ENCODE measurements at regions not wholly inside any gene's neighbourhood (a gene's known extent, or its start where the extent isn't known, plus 50 kb on each side); places are given as distances from the start of the nearest gene placed in this dataset.

DNA sequence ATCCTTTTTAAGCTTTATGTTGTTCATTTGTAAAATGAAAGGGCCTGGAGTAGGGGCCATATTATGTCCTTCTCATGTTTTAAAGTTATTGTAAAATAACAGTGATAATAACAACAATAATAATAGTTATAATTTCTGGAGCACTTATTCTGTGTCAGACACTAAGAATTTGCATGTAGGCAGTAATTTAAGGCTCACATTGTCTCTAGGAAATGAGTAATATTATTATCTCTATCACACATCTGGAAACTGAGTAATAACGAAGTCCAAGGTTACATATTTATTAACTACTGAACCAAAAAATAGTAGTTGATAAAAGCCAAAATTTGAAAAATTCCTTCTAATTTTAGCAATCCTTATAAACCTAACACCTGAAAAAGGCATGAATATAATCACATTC lies 520.7 kb upstream of the PABPC4L start:
- no peak overlapping the region for H3K4me3 ChIP-seq
- H2AFZ ChIP-seq = no peak overlapping the region
- no peaks in the 10 kb centered on the region for H4K20me1 ChIP-seq (ENCODE audit: insufficient read depth, poor library complexity, severe bottlenecking)
- no peaks in the 10 kb centered on the region for H3K27me3 ChIP-seq
- no peaks in the 10 kb centered on the region for H3K36me3 ChIP-seq (replicated peaks; ENCODE audit: insufficient read depth, low read depth)
- no peak for TF ChIP-seq EZH2phosphoT487 (IDR thresholded peaks at IDR 0.05; ENCODE audit: low read depth, severe bottlenecking, unreplicated experiment)
- TF ChIP-seq, protein P1, sequence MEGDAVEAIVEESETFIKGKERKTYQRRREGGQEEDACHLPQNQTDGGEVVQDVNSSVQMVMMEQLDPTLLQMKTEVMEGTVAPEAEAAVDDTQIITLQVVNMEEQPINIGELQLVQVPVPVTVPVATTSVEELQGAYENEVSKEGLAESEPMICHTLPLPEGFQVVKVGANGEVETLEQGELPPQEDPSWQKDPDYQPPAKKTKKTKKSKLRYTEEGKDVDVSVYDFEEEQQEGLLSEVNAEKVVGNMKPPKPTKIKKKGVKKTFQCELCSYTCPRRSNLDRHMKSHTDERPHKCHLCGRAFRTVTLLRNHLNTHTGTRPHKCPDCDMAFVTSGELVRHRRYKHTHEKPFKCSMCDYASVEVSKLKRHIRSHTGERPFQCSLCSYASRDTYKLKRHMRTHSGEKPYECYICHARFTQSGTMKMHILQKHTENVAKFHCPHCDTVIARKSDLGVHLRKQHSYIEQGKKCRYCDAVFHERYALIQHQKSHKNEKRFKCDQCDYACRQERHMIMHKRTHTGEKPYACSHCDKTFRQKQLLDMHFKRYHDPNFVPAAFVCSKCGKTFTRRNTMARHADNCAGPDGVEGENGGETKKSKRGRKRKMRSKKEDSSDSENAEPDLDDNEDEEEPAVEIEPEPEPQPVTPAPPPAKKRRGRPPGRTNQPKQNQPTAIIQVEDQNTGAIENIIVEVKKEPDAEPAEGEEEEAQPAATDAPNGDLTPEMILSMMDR (IDR thresholded peaks at IDR 0.05; ENCODE audit: poor library complexity) = no peak
- no peak for TF ChIP-seq EZH2 (IDR thresholded peaks at IDR 0.05; ENCODE audit: borderline replicate concordance)
- no peaks in the 10 kb centered on the region for H3K79me2 ChIP-seq
- no peaks in the 10 kb centered on the region for H3K9me2 ChIP-seq (replicated peaks; ENCODE audit: insufficient read depth)
- peaks cover 4% of the 10 kb centered on the region for H3K4me1 ChIP-seq (ENCODE audit: insufficient read depth)
- H3K9me3 ChIP-seq (ENCODE audit: low read depth) = no peaks in the 10 kb centered on the region
- no peak overlapping the region for H3K4me2 ChIP-seq
- no peak for DNase-seq (ENCODE audit: low spot score)
- H3K27ac ChIP-seq = no peak overlapping the region
- WGBS (ENCODE audit: low lambda C conversion rate, missing lambda C conversion rate) = 95% methylated on average over 1 of the region's 1 CpG

DNA sequence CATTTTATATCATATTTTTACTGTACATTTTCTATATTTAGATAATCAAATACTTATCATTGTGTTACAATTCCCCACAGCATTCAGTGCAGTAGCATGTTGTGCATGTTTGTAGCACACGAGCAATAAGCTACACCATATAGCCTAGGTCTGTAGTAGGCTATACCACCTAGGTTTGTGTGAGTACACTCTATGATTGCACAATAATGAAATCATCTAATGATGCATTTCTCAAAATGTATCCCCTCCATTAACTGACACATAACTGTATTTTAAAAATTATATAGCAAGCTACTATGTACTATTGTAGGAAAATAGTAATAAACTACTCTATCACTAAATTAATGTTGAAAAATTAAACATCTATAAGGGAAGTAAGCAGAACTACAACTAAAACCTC lies 518.4 kb upstream of the PABPC4L start:
- Histone ChIP-seq H2AFZ (no peak overlapping the region), H3K27me3 (no peaks in the 10 kb centered on the region), H3K27ac (no peak overlapping the region), H3K4me3 (no peak overlapping the region), H3K36me3 (replicated peaks; ENCODE audit: insufficient read depth, low read depth) (no peaks in the 10 kb centered on the region), H3K4me2 (no peak overlapping the region), H3K4me1 (ENCODE audit: insufficient read depth) (no peaks in the 10 kb centered on the region), H3K79me2 (no peaks in the 10 kb centered on the region), H3K9me2 (replicated peaks; ENCODE audit: insufficient read depth) (no peaks in the 10 kb centered on the region), H4K20me1 (ENCODE audit: insufficient read depth, poor library complexity, severe bottlenecking) (no peaks in the 10 kb centered on the region), H3K9me3 (ENCODE audit: low read depth) (no peaks in the 10 kb centered on the region)
- TF ChIP-seq EZH2 (IDR thresholded peaks at IDR 0.05; ENCODE audit: borderline replicate concordance) (no peak), EZH2phosphoT487 (IDR thresholded peaks at IDR 0.05; ENCODE audit: low read depth, severe bottlenecking, unreplicated experiment) (no peak)
- TF ChIP-seq, protein P1 (IDR thresholded peaks at IDR 0.05; ENCODE audit: poor library complexity) = no peak
- 100% methylated on average over 1 of the region's 1 CpG for WGBS (ENCODE audit: low lambda C conversion rate, missing lambda C conversion rate)
- DNase-seq (ENCODE audit: low spot score) = no peak

DNA sequence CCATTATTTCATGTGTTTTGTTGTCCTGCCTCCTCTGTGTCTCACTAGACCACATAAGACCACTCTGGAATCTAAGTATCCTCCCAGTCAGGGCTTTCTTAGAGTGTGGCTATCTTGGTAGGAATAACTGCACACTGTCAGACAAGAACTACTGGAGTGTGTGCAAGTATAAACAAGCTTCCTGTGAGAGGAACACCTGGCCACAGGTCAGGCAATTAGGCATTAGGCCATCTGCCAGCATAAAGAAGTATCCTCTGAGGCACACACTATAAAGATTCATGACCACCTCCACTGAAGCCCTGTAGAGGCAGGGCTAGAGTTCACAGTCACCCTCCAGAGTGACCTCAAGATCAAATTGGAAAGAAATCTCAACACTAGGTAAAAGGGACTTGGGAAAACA lies 507.0 kb upstream of the PABPC4L start:
- no peak overlapping the region for H3K27ac ChIP-seq
- TF ChIP-seq EZH2phosphoT487 (IDR thresholded peaks at IDR 0.05; ENCODE audit: low read depth, severe bottlenecking, unreplicated experiment) (no peak), EZH2 (IDR thresholded peaks at IDR 0.05; ENCODE audit: borderline replicate concordance) (no peak)
- TF ChIP-seq, protein P1 (IDR thresholded peaks at IDR 0.05; ENCODE audit: poor library complexity) = no peak
- H3K4me3 ChIP-seq = no peak overlapping the region
- no peaks in the 10 kb centered on the region for H3K79me2 ChIP-seq
- H3K4me2 ChIP-seq = no peak overlapping the region
- no peak for DNase-seq (ENCODE audit: low spot score)
- no peaks in the 10 kb centered on the region for H3K9me3 ChIP-seq (ENCODE audit: low read depth)
- H3K36me3 ChIP-seq (replicated peaks; ENCODE audit: insufficient read depth, low read depth) = no peaks in the 10 kb centered on the region
- H3K9me2 ChIP-seq (replicated peaks; ENCODE audit: insufficient read depth) = no peaks in the 10 kb centered on the region
- no peaks in the 10 kb centered on the region for H4K20me1 ChIP-seq (ENCODE audit: insufficient read depth, poor library complexity, severe bottlenecking)
- no peaks in the 10 kb centered on the region for H3K27me3 ChIP-seq
- H3K4me1 ChIP-seq (ENCODE audit: insufficient read depth) = no peaks in the 10 kb centered on the region
- H2AFZ ChIP-seq = no peak overlapping the region

DNA sequence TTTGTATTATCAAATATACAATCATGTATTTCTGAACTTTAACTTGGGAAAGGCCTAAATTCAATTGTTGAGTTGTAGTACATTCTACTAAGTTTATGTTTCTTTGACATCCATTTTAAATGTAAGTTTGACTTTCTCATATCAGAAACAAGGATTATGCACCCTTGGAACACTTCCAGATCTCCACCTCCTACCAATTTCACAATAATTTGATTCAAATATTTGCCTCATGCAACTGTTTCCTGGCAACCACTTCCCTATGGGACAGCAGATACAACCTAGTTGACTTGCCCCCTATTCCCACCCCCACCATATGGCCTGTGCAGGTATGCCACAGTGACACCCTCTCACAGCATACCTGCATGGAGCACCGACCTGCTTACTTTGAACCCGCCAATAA lies 506.4 kb upstream of the PABPC4L start:
- Histone ChIP-seq H3K27ac (no peak overlapping the region), H3K4me2 (no peak overlapping the region), H3K36me3 (replicated peaks; ENCODE audit: insufficient read depth, low read depth) (no peaks in the 10 kb centered on the region), H3K27me3 (no peaks in the 10 kb centered on the region), H3K79me2 (no peaks in the 10 kb centered on the region), H3K9me3 (ENCODE audit: low read depth) (no peaks in the 10 kb centered on the region), H2AFZ (no peak overlapping the region), H3K4me1 (ENCODE audit: insufficient read depth) (no peaks in the 10 kb centered on the region), H4K20me1 (ENCODE audit: insufficient read depth, poor library complexity, severe bottlenecking) (no peaks in the 10 kb centered on the region), H3K9me2 (replicated peaks; ENCODE audit: insufficient read depth) (no peaks in the 10 kb centered on the region), H3K4me3 (no peak overlapping the region)
- WGBS (ENCODE audit: low lambda C conversion rate, missing lambda C conversion rate) = 98% methylated on average over 2 of the region's 2 CpGs
- no peak for DNase-seq (ENCODE audit: low spot score)
- TF ChIP-seq EZH2phosphoT487 (IDR thresholded peaks at IDR 0.05; ENCODE audit: low read depth, severe bottlenecking, unreplicated experiment) (no peak), EZH2 (IDR thresholded peaks at IDR 0.05; ENCODE audit: borderline replicate concordance) (no peak)
- TF ChIP-seq, protein P1 (IDR thresholded peaks at IDR 0.05; ENCODE audit: poor library complexity) = no peak
